Stomach (tissue), 4 donors: ENCODE measurements at regions not wholly inside any gene's neighbourhood (a gene's known extent, or its start where the extent isn't known, plus 50 kb on each side); places are given as distances from the start of the nearest gene placed in this dataset.

ENCODE experiments used
- CTCF ChIP-seq, 7 experiments: fragments of 450-650 bp in 4 of 7; fragments of 200-600 bp in 3 of 7; sonication (generic) in 3 of 7; IDR thresholded peaks; one replicate each; pipeline ENCODE4 v1.5.1; 2016 to 2019; ENCODE audit warnings: antibody characterized with exemption in 7 of 7, control low read depth in 2 of 7, mild to moderate bottlenecking in 1 of 7
- EP300 ChIP-seq: sonication (generic); formaldehyde crosslinking; IDR thresholded peaks from one replicate; pipeline ENCODE4 v1.6.1; 2017; ENCODE audit warnings: antibody characterized with exemption
- POLR2A ChIP-seq, 4 donors: fragments of 450-650 bp; IDR thresholded peaks; one replicate each; pipeline ENCODE4 v1.6.1; 2016; ENCODE audit warnings: antibody characterized with exemption in 4 of 4, control low read depth in 2 of 4, mild to moderate bottlenecking in 1 of 4, moderate library complexity in 1 of 4

- TF ChIP-seq CTCF (IDR thresholded peaks at IDR 0.05) (no peak), POLR2A (IDR thresholded peaks at IDR 0.05) (no peak), EP300 (no peak)
Measured at GRCh38 chr11:116130122-116130521, 625.9 kb upstream of the CADM1 start.
